SH-SY5Y (cell line): ENCODE measurements at regions not wholly inside any gene's neighbourhood (a gene's known extent, or its start where the extent isn't known, plus 50 kb on each side); places are given as distances from the start of the nearest gene placed in this dataset.

Experiments used
- GATA2 ChIP-seq: IDR thresholded peaks from 2 replicates; pipeline ENCODE4 v1.6.1; 2011; ENCODE audit warnings: mild to moderate bottlenecking, low read depth, low read length
- GATA3 ChIP-seq: IDR thresholded peaks from 2 replicates; pipeline ENCODE4 v1.6.1; 2011; ENCODE audit warnings: low read depth, mild to moderate bottlenecking, low read length, moderate library complexity

- TF ChIP-seq GATA2 (no peak), GATA3 (no peak)
Measured at GRCh38 chr5:166880456-166880855, 1411.0 kb upstream of the WWC1 start.
